ENCODE measurements at regions not wholly inside any gene's neighbourhood (a gene's known extent, or its start where the extent isn't known, plus 50 kb on each side); places are given as distances from the start of the nearest gene placed in this dataset.

DNA sequence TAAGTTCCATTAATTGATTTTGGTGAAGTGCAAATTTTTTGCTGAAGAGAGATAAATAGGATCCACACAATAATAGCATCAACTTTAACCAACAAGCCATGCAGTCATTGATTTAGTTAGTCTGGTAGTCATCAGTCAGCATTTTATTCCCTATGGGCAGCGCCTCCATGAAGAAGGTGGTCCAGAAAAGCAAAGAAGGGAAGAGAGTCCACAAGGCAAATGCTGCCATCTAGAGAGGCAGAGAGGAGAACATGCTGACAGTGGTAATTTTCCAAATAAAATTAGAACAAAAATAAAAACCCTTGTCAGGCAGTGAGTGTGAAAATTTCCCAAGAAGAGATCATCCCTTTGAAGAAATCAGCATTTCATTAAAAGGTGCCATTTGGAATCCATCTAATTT, 366.7 kb upstream of the FAM241A start:
- TF ChIP-seq EZH2 (IDR thresholded peaks at IDR 0.05) (no peak), POLR2AphosphoS5 (IDR thresholded peaks at IDR 0.05; ENCODE audit: borderline replicate concordance, low read depth, low read length) (no peak), FOXP2 (optimal IDR thresholded peaks at IDR 0.05; ENCODE audit: control extremely low read depth, extremely low read length, insufficient read depth) (no peak)

Measured in SK-N-MC (cell line).